Activated CD4-positive, alpha-beta T cell treated with anti-CD3 and anti-CD28 coated beads for 48 hours (primary cell): ENCODE measurements at regions not wholly inside any gene's neighbourhood (a gene's known extent, or its start where the extent isn't known, plus 50 kb on each side); places are given as distances from the start of the nearest gene placed in this dataset.

Experiments used
- DNase-seq: peaks from one replicate; pipeline ENCODE4 v3.0.0-alpha.2; 2020

DNA sequence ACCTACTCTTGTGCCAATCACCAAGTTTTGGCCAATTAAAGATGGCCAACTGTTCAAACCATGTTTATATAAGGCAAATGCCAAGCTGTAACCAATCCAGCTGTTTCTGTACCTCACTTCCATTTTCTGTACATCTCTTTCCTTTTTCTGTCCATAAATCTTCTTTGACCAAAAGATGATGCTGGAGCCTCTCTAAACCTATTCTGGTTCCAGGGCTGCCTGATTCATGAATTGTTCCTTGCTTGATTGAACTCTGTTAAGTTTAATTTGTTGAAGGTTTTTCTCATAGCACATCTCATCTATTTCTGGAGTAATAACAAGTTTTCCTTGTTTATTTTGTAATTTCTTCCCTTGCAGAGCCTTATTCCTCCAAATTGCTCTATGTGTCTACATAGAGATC lies 115.3 kb upstream of the SMAD3 start:
- DNase-seq: no peak

DNA sequence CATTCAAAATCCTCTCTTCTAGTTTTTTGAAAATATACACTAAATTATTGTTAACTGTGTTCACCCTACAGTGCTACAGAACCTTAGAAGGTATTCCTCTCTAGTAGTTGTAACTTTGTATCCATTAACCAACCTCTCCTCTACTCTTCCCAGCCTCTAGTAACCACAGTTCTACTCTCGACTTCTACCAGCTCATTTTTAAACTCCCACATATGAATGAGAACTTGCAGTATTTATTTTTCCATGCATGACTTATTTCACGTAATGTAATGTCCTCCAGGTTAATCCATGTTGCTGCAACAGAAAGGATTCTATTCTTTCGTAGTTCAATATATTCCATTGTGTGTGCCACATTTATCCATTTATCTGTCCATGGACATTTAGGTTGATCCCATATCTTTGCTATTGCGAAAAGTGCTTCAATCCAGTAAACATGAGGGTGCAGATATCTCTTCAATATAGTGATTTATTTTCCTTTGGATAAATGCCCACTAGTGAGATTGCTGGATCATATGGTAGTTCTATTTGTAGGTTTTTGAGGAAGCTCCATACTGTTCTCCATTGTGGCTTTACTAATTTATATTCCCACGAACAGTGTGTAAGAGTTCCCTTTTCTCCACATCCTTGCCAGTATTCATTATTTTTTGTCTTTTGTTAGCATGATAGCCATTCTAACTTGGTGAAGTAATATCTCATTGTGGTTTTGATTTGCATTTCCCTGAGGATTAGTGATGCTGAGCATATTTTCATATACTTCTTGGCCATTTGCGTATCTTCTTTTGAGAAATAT lies 113.7 kb upstream of the SMAD3 start:
- no peak for DNase-seq

DNA sequence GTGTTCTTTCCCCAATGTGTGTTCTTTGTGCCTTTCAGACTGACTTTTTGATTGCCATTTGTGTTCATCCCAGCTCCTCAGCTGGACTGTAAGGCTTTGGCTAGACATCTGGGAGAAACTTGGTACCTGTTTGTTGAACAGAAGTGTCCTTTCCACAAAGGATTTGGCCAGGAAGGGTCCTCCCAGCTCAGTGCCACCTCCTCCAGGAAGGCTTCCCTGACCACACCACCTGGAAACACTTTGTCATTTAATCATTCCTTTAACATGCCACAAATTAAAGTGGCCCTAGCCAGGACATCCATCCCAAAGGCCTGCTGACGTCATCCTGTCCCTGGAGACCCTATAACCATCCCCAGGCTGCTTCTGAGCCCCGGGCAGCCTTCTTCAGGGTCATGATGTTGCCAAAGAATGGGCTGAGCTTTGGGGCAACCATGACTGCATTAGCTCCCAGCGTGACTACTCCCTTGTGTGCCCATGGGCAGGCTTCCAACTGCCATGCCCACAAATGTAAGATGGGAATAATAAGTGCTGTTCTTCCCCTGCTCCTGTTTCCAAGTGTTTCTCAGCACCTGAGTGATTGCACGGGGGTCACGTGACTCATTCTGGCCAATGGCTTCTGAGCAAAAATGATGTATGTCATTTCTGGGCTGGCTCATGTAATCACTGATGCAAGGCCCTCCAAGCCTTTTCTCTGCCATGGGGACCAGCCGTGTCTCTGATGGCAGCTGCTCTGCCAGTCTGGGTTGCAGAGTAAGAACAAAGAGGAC lies 112.5 kb upstream of the SMAD3 start:
- DNase-seq: no peak

GRCh38 chr15:66953523-66954229 lies 111.7 kb upstream of the SMAD3 start:
- no peak for DNase-seq

DNA sequence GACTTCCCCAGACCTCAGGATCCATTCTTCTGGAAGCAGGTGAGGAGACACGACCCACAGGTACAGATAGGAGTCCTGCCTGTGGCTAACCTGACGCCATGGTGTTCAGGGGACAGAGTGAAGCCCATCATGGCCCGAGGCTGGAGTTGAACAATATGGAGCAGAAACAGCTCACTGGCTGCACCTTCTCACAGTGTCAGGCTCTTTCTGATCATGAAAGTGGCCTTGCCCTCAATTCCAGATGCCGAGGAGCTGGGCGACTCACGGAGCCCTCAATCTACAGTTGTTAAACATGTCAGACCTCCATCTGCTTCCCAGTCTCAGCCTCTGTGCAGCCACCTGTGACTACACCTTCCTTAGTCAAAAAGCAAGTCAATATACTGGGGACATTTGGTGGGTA lies 110.8 kb upstream of the SMAD3 start:
- DNase-seq: no peak

DNA sequence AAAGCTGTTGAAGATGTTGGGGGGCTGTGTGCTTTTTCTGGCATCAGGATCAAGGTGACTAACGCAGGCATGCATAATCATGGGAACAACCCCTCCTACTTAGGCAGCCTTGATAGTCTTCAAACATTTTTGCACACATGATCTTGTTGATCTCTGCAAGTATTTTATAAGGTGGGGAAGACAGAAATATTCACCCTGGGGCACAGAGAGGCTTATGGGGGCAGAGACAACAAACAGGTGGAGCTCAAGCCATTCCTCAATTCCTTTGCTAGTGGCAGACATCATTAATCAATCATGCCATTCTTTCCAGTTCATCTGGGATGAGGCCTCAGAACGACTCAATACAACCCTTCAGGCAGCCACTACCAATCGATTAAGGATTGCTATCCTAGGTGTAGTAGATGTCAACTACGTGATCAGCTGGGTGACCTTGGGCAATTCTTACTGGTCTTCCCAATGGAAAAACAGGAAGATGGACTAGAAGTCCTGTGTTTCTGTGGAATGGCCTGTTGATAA lies 110.3 kb upstream of the SMAD3 start:
- no peak for DNase-seq

GRCh38 chr15:66955871-66956585 lies 109.4 kb upstream of the SMAD3 start:
- no peak for DNase-seq

DNA sequence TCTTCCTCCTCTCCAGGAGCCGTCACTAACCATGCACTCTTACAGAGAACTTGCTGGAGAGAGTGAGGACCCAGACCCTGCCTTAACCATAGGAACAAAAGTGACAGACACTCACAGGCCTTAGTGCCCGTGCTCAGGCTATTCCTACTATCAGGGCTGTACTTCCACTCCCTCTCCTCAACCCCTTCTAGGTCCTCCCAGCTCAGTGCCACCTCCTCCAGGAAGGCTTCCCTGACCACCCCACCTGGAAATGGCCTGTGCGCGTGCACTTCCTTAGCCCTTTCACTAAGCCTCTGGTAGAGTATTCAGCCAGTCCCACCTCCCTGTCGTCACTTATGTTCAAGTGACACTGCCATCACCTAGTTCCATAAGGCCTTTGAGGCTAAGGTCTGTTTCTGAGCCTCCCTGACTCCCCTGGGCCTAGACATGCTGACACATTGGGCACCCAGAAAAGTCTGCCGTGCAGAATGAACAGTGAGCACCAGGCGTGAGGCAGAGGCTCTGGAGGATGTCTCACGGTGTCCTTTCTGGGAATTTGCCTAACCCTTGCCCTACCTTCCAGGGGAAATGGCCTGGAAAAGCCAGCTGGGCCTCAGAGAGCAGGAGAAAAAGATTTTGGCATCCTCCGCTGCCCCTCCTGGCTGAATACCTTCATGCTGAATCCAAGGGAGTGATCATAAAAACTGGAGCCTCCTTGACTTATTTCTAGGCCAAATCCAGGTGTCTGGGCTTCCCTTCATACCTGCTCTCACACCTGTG lies 108.6 kb upstream of the SMAD3 start:
- no peak for DNase-seq

DNA sequence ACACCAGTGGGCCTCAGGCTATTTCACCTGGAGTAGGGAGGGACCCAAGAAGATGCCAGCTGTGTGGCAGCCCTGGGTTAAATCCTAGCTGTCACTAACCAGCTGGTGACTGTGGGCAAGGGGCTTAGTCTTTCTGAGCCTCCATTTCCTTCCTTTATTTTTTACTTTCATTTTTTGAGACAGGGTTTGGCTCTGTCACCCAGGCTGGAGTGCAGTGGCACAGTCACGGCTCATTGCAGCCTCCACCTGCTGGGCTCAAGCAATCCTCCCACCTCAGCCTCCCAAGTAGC lies 108.0 kb upstream of the SMAD3 start:
- no peak for DNase-seq

DNA sequence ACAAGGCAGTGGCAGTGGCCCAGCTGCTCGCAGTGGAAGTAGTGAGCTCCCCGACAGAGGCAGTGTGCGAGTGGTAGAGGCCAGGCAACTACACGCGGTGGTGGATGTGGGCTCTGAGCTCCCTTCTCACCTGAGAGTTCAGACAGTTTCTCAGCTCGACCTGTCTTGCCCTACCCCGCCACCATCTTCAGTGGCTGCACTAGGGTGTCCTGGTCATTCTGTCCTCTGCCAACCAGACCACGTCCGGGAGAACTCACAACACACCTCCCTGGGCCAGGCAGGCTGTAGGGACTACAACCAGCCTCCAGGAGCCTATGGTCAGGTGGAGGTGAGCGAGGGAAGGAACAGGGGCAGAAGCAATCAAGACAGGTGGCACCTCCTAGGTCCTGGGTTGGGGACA lies 106.3 kb upstream of the SMAD3 start:
- DNase-seq: no peak

- no peak for DNase-seq
Measured at GRCh38 chr15:66959875-66960274, 105.5 kb upstream of the SMAD3 start.

GRCh38 chr15:66960519-66960918 lies 104.9 kb upstream of the SMAD3 start:
- no peak for DNase-seq

DNA sequence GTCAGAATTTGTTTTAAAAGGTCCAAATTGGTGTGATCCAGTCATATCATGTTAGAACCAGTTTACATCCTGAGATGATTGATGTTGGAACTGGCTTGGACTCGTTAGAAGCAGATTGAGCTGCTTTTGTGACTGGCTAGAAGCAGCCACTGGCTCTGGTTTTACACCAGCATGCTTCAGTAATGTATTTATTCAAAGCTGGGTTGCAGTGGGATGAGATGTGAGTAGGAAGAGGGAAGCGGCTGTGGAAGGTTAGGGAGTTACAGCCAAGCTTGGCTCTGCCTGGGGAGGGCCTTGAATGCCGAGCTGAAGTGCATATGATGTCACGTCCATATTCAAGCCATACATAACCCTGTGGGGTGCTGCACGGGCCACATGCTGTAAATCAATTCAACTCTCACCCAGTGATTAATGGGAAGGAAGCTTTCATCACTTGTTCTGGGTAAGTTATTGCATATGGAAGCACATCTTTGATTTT lies 104.0 kb upstream of the SMAD3 start:
- no peak for DNase-seq

- no peak for DNase-seq
Measured at GRCh38 chr15:66961901-66962300, 103.5 kb upstream of the SMAD3 start.

DNA sequence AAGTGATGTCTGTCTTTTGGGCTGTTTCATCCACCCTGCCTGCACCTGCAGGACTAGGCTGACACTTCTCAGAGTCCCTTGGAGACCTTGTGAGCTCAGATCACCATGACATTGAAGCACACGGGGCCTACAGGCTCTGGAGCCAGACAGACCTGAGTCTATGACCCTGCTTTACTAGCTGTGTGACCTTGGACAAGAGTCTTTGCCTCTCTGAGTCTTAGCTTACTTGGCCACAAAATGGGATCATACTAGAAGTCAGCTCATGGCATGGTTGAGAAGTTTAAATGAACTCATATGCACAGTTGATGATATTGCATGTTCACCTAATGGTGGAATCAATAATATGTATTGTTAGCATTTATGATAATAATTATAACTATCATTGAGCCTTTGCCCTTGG lies 102.9 kb upstream of the SMAD3 start:
- no peak for DNase-seq

GRCh38 chr15:66963084-66963483 lies 102.3 kb upstream of the SMAD3 start:
- DNase-seq: no peak

GRCh38 chr15:66963710-66964109 lies 101.7 kb upstream of the SMAD3 start:
- DNase-seq: no peak

DNA sequence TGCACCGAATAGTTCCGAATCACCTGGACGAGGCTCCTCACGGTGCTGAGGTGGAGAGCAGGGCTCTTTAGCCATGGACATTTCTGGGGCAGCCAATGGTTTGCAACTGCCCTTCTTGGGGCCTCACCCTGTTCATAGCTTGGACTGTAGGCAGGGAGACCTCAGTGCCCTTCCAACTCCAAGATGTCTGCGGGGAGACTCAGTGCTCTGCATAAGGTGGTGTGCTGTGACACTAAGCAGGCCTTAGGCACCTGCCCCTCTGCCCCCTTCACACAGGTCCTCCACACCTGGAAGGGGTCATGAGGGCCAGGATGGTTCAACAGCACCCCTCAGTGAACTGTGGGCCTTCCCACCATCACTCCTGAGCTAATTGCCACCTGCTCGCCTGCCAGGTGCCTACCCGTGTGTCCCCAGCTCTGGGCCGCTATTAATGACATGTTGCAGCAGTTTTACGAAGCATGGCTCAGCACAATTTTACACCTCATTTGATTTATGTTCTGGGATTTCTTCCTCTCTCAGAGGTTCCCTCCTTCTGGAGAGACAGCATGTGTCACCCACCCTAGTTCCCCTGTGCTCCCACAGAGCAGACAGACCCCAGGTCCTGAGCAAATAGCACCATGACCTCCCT lies 101.2 kb upstream of the SMAD3 start:
- no peak for DNase-seq

DNA sequence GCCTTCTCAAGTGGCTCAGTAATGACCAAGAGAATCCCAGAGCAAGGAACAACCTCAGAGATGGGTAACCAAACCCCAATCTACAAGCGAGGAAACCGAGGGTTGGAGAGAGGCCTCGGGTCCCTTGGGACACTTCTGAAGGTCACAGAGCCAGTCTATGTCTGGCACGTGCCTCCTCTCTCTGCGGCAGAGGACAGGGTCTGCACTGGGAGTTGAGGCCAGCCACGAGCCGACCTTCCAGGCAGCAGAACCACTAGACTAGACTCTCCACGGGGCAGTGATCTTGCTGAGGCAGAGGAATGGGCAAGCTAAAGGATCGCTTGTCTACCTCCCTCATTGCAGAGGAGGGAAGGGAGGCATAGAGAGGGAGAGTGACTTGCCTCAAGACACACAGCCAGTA lies 100.6 kb upstream of the SMAD3 start:
- DNase-seq: no peak

- no peak for DNase-seq
Measured at GRCh38 chr15:66965201-66965900, 100.1 kb upstream of the SMAD3 start.

DNA sequence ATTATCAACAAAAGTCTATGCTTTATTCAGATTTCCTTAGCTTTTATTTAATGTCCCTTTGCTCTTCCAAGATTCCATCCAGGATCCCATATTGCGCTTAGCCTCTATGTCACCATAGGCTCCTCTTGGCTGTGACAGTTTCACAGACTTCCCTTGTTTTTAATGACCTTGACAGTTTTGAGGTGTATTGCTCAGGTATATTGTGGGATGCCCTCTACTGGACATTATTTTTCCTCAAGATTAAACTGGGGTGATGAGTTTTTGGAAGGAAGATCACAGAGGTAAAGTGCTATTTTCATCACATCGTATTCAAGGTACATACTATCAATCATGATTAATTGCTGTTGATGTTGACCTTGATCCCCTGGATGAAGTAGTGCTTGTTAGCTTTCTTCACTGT lies 99.1 kb upstream of the SMAD3 start:
- no peak for DNase-seq
